Fibroblast of skin of left biceps (primary cell): ENCODE measurements at regions not wholly inside any gene's neighbourhood (a gene's known extent, or its start where the extent isn't known, plus 50 kb on each side); places are given as distances from the start of the nearest gene placed in this dataset.
"Not testable (repeated sequence)": the region's sequence is repeated elsewhere in the genome, so short reads cannot be mapped to it uniquely, and the experiment has no call there.

ENCODE experiments used
- DNase-seq, 2 experiments: peaks; one replicate each; pipeline ENCODE4 v3.0.0-alpha.2; 2013; ENCODE audit warnings: low read depth in 2 of 2

DNA sequence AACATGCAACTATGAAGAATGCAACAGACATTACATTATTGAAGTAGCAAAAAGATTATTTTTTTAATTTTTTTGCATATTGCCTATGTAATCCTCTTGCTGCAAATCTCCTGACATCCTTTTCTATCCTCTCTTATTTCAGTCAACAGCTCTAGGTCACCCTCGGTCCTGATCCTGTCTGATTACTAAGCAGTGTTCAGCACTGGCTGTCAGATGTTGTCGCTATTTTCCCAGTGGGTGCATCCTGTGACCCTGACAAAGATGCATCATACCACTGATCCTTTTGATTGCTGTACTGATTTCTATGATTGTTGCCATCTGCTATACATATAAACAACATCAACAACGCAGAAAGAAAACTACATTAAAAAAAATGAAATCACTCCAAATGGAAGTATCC, 443.7 kb upstream of the PRR20A start:
- DNase-seq = no peak

DNA sequence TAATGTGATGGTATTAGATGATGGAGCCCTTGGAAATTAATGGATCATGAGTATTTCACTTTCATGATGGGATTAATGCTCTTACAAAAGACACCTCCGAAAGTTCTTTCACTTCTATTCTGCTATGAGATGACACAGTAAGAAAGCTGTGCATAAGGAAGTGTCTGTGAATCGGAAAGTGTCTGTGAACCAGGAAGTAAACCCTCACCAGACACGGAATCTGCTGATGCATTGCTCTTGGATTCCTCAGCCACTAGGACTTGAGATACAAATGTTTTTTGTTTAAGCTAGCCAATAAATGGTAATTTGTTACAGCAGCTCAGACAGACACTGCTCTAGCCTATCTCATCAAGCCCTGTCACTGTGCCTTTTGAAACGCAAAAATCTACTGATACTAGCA, 440.4 kb upstream of the PRR20A start:
- DNase-seq = no peak

DNA sequence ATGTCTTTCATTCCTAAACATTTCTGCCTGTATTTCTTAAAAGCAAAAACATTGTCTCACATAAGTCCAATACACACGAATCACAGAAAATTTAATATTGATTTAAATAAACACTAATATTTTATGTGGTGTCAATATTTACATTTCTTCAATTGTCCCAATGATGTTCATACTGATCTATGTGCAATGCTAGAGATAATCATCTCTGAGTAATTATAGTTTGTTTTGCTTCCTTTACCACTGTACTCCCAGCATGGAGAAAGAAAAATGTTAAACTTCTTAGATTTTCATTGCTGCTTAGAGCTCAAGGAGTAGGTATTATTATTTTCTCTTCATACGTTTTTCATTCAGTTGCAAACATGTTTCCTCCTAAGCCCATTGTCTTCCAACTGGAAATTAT, 434.2 kb upstream of the PRR20A start:
- DNase-seq = no peak

DNA sequence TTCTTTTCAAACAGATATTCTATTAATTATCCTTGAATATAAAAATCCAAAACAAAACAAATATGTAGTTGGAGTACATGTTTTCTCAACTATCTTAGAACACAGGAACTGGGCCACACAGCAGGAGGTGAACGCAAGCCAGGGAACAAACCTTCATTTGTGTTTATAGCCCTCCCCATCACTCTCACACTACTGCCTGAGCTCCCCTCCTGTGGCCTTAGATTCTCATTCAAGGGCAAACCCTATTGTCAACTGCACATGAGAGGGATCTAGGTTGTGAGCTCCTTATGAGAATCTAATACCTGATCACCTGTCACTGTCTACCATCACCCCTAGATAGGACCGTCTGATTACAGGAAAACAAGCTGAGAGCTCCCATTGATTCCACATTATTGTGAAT, 427.1 kb upstream of the PRR20A start:
- DNase-seq = no peak

DNA sequence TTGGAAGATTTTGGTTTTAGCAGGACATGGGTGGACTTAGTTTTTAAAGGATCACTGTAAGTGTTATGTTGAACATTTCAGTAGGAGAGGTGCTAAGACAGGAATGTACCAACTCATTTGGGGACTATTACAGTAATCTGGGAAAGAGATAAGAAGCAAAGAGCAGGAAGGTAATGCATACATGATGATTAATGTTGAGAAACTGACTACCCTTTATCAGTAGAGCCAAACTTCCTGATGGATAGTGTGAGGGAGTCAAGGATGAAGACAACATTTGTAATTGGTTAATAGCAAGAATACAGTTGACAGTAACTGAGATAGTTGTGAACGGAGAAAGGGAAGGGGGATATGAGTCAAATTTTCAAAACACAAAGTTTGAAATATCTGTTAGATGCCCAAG, 421.9 kb upstream of the PRR20A start:
- no peak for DNase-seq

DNA sequence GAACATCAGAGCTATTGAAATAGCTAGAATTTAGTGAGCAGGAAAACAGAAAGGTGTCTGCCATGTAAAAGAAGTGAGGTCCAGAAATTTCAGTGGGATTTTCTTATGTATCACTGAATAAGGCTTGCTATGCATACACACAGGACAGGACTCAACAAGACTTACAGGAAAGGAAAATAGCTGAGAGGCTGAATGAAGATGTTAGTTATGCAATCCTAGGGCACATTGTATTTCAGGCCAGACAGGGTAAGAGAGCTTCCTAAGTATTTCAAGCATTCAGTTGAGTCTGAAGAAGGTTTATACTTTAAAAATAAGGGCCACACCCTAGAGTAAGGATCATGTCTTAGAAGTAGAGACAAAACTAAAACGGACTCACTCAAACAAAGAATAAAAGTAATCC, 419.9 kb upstream of the PRR20A start:
- no peak for DNase-seq

DNA sequence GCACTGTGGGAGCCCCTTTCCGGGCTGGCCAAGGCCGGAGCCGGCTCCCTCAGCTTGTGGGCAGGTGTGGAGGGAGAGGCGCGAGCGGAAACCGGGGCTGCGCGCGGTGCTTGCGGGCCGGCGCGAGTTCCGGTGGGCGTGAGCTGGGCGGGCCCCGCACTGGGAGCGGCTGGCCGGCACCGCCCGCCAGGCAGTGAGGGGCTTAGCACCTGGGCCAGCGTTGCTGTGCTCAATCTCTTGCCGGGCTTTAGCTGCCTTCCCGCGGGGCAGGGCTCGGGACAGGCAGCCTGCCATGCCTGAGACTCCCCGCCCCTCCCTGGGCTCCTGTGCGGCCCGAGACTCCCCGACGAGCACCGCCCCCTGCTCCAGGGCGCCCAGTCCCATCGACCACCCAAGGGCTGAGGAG, 405.2 kb upstream of the PRR20A start:
- no peak for DNase-seq

DNA sequence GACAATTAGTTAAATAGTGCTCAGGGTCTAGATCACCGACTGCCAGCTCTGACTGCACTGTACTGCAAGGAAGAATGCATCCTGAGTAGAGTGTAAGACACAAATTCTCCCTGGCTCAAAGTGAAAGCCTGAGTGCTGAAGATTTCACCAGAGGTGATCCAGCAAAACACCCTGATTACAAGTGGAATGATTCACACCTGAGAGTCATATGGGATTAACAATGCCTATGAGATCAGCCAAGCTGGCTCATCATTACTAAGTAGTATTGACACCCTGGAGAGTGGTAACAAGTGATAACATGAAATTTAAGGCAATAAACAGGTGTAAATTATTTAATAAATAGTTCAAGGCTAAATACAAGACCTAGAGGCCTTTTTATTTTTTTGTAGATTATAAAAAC, 403.8 kb upstream of the PRR20A start:
- no peak for DNase-seq

DNA sequence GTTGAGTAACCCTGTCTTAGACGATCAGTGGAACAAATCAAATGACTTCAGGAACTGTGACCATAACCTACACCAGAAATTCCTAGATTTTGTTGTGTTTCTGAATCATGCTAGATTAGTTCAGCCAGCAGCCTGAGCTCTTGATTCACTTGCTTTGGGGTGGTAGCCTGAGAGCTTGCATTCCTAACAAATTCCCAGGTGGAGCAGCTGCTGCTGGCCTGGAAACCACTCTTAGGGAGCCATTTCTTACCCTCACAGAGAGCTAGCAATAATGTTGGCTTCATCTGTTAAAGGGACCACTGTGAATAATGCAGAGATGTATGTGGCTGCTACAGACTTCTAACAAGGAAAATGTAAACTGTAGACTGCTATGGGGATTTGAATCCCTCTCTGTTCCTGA, 388.1 kb upstream of the PRR20A start:
- DNase-seq = no peak

DNA sequence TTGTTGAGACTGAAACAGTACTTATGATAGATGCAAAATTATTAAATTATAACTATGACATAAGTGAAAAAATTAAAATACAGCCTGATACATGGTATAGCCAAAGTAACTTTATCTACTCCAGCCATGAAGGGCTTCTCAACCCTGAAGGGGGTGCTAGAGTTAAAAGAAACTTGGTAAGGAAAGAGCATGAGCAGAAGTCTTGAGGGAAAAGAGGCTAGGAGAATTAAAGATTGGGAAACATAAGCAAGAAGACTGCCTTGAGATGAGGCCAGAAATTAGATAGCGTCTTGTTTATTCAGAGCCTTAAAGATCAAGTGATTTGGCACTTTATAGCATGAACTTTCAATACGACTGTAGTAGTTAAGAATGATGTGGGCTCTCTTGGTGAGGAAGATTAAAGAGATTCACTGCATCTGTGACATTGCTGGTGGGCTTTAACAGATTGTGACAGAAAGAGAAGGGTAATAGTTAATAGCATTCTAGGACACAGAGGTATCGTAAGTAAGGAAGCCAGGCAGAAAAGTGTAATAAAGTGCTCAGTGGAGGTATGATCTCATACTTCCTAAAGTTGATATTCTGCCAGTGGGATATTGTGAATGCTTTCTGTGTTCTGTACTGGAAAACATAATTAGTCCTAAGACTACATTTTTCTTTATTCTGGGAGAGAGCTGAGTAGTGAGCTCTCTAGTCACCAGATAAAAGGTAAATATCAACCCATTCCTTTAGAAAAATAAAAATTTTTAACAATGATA, 385.4 kb upstream of the PRR20A start:
- DNase-seq = no peak

DNA sequence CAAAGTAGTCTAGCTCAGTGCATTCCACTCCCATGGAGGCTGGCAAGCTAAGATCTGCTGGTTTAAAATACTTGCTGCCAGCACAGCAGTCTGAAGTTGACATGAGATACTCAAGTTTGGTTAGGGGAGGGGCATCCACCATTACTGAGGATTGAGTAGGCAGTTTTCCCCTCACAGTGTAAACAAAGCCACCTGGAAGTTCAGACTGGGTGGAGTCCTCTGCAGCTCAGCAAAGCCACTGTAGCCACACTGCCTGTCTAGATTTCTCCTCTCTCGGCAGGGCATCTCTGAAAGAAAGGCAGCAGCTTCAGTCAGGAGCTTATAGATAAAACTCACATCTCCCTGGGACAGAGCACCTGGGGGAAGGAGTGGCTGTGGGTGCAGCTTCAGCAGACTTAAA, 377.4 kb upstream of the PRR20A start:
- DNase-seq = not testable (repeated sequence)

DNA sequence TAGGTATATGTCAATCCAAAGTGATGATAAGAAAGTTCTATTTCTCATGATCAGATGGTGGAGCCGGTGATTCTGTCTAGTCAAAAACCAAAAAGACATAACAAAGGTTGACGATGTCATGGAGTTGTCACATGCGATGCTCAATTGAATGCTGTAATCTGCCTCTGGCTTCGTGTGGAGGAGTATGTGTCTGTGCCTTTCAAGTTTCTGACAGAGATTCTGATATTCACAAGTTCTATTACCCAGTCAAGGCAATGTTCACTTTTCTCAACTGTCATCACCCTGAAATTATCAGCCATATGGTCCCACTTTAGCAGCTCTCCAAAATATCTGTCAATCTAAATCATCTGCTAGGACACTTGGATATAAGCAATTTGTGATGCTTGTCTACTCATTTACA, 367.6 kb upstream of the PRR20A start:
- no peak for DNase-seq

DNA sequence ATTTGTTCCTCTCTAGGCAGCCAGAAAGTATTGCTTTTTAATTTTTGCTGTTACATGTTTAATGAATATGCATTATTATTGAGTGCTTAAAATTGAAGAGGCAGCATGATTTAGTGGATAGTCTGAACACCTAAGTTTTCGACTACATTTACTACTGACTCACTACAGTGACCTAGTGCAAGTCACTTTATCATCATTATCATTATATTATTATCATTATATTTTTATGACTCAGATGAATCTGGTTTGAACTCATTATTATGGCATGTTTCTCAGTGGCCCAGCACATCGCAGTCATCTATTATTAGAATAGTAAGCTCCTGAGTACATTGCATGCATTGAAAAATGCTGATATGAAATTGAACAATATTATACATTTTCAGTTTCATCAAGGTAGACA, 351.2 kb upstream of the PRR20A start:
- no peak for DNase-seq

DNA sequence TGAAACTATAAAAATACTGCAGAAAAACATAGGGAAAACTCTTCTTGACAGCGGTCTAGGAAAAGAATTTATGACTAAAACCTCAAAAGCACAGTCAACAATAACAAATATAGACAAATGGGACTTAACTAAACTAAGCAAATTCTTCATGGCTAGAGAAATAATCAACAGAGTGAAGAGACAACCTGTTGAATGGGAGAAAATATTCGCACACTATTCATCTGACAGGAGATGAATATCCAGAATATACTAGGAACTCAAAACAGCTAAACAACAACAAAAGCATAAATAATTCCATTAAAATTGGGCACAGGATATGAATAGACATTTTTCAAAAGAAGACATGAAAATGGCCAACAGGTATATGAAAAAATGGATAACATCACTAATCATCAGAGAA, 303.6 kb upstream of the PRR20A start:
- DNase-seq = no peak

DNA sequence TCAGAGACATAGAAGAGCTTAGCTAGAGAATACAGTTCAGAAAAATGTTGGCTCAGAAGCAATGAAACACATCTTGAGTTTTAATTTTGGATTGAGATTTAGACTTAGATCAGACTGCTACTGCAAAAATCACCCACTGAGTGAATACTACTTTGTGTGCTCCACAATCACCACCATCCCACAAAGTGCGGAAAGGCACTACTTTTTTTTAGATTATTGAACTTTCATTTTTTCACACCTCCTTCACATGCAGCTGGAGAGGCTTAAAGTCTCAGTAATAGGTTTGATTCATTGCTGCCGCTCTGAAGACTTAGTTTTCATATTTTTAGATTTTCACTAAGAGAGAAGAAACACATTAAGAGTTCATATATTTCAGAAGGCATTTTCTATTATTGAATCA, 289.9 kb upstream of the PRR20A start:
- DNase-seq = no peak

DNA sequence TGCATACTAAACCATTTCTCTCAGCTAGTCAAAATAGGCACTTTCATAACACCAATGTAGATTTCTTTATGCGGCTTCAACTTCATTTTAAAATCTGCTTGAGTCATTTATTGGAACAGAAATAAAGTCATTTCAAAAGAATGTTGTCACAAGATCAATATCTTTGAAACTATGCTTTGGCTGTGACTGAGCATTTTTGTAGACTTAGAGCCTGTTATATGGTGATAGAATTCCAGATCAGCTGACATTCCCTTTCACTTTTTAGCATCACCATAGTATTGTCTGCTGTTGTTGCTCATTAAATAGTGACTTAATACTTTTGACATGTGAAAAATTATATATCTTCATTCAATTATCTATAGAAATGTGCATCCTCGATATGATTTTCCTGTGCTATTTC, 279.2 kb upstream of the PRR20A start:
- no peak for DNase-seq

DNA sequence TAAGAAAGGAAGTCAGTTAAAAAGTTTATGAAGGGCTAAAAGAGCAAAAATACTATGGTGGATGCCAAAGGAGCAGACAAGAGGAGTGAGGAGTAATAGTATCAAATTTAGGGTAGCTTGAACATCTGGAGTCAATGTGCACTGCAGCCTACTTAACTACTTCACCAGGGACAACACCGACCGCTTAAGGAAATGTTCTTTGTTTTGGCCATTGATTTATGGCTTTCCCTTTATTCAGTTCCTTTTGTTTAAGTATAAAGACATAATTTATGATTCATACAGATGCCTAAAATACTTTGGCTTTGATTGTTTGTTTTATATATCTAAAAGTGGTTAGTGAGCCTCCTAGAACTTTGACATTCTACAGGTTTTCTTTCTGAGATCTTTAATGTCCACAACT, 276.3 kb upstream of the PRR20A start:
- DNase-seq = no peak

DNA sequence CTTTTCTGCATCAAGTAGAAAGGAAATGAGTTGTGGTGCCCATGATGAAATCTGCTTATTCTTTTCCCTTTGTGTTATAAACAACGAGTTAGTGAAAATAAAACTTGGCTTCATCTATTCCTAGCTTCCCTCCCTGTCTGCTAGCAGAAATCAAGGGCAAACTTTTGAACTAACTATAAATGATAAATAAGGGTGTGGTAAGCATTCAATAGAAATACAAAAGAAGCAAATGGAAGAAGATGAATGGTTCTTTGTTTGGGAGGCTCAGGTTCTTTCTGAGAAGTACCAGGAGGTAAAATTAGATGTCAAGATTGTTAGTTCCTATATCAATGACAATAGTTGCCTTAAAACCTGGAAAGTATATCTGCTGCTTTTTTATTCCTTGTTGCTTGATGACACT, 275.3 kb upstream of the PRR20A start:
- no peak for DNase-seq

DNA sequence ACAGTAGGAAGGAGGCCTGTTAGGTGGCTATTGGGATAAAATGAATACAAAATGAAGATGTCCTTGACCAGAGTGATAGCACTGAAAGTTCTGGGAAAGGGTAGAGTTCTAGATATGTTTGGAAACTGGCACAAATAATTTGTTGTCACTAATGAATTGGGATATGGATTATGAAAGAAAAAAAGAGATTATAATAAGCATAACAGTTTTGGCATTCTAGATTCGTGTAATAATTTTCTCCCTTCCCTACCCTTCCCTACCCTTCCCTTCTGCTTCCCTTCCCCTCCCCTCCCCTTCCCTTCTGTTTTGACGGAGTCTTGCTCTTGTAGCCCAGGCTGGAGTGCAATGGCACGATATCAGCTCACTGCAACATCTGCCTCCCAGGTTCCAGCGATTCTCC, 271.0 kb upstream of the PRR20A start:
- no peak for DNase-seq

DNA sequence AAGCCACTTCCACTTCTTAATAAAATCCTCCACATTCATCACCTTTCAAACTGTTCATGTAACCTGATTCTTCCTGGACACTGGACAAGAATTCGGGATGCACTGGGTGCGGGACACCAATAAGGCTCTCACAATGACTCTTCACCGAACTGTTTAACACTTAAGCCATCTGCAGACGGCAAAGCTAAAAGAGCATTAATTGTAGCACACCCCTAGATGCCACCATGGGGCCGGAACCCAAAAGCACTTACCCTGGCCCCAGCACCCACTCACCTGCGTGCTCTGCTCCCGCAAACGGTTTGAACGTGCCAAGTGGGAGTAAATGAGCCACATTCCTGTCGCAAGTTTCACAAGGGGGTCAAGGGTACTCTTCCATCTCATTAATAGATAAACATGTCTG, 254.3 kb upstream of the PRR20A start:
- DNase-seq = no peak

DNA sequence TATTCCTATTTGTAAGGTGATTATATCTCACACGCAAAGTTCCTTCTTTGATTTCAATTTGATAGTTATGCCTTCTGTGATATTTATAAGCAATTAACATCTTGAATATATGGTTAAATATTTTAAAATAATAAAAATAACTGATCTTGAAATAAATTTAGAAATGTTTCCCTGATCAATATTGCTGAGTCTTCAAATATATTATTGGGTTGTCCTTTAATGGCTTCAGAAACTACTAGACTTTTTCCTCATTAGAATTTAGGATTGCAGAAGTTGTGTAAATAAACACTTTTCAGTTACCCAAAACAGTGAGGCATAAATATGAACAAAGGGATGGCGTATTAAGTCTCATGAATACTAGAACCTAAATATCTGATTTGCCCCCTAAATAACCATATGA, 252.3 kb upstream of the PRR20A start:
- no peak for DNase-seq

DNA sequence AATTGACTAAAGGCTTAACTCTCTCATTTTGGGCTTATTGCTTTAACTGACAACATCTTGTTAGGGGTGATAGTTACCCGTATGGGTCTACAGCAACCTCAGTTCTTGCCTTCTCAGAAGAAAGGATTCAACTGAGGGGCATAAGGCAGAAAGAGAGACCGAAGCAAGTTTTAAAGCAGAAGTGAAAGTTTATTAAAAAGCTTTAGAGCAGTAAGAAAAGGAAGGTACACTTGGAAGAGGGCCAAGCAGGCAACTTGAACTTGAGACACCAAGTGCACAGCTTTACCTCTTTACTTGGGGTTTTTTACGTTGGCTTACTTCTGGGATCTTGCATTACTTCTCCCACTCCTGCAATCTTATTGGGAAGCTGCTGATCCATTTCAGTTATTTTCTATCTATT, 246.9 kb upstream of the PRR20A start:
- DNase-seq = no peak

DNA sequence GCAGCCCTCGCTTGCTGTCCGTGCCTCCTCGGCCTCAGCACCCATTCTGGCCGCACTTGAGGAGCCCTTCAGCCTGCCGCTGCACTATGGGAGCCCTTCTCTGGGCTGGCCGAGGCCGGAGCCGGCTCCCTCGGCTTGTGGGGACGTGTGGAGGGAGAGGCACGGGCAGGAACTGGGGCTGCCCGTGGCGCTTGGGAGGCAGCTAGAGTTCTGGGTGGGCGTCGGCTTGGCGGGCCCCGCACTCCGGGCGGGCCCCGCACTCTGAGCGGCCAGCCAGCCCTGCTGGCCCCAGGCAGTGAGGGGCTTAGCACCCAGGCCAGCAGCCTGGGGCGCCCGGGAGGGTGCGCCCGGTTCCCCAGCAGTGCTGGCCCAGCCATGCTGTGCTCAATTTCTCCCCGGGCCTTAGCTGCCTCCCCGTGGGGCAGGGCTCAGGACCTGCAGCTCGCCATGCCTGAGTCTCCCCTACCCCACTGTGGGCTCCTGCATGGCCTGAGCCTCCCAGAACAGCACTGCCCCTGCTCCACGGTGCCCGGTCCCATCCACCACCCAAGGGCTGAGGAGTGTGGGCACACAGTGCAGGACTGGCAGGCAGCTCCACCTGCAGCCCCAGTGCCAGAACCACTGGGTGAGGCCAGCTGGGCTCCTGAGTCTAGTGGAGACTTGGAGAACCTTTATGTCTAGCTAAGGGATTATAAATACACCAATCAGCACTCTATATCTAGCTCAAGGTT, 240.0 kb upstream of the PRR20A start:
- DNase-seq = no peak

DNA sequence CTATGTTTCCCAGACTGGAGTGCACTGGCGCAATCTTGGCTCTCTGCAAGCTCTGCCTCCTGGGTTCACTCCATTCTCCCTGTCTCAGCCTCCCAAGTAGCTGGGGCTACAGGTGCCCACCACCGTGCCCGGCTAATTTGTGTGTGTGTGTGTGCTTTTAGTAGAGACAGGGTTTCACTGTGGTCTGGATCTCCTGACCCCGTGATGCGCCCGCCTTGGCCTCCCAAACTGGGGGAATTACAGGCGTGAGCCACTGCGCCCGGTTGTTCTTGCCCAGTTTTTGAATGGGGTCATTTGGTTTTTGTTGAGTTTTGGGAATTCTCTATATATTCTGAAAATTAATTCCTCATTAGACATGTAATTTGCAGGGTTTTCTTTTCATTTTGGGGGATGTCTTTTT, 238.4 kb upstream of the PRR20A start:
- DNase-seq = no peak
